HG02623 (cell line): ENCODE measurements at regions not wholly inside any gene's neighbourhood (a gene's known extent, or its start where the extent isn't known, plus 50 kb on each side); places are given as distances from the start of the nearest gene placed in this dataset.
"Not testable (repeated sequence)": the region's sequence is repeated elsewhere in the genome, so short reads cannot be mapped to it uniquely, and the experiment has no call there.

Experiments
- ATAC-seq: cut with Tn5 transposase; IDR thresholded peaks from one replicate; pipeline ENCODE4 v1.9.1; 2021; ENCODE audit warnings: moderate library complexity; ENCODE audit not compliant: unreplicated experiment

DNA sequence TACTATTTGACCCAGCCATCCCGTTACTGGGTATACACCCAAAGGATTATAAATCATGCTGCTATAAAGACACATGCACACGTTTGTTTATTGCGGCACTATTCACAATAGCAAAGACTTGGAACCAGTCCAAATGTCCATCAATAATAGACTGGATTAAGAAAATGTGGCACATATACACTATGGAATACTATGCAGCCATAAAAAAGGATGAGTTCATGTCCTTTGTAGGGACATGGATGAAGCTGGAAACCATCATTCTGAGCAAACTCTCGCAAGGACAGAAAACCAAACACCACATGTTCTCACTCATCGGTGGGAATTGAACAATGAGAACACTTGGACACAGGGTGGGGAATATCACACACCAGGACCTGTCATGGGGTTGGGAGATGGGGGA, 56.7 kb upstream of the SELENOP start:
- not testable (repeated sequence) for ATAC-seq

DNA sequence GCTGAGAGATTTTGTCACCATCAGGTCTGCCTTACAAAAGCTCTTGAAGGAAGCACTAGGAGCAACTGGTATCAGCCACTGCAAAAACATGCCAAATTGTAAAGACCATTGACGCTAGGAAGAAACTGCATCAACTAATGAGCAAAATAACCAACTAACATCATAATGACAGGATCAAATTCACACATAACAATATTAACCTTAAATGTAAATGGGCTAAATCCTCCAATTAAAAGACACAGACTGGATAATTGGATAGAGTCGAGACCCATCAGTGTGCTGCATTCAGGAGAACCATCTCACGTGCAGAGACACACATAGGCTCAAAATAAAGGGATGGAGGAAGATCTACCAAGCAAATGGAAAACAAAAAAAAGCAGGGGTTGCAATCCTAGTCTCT, 53.1 kb upstream of the SELENOP start:
- not testable (repeated sequence) for ATAC-seq
